ENCODE measurements at regions not wholly inside any gene's neighbourhood (a gene's known extent, or its start where the extent isn't known, plus 50 kb on each side); places are given as distances from the start of the nearest gene placed in this dataset.
"Not testable (repeated sequence)": the region's sequence is repeated elsewhere in the genome, so short reads cannot be mapped to it uniquely, and the experiment has no call there.

GRCh38 chr1:172728705-172729104, 69.8 kb downstream of the FASLG start:
- TF ChIP-seq, protein P1, sequence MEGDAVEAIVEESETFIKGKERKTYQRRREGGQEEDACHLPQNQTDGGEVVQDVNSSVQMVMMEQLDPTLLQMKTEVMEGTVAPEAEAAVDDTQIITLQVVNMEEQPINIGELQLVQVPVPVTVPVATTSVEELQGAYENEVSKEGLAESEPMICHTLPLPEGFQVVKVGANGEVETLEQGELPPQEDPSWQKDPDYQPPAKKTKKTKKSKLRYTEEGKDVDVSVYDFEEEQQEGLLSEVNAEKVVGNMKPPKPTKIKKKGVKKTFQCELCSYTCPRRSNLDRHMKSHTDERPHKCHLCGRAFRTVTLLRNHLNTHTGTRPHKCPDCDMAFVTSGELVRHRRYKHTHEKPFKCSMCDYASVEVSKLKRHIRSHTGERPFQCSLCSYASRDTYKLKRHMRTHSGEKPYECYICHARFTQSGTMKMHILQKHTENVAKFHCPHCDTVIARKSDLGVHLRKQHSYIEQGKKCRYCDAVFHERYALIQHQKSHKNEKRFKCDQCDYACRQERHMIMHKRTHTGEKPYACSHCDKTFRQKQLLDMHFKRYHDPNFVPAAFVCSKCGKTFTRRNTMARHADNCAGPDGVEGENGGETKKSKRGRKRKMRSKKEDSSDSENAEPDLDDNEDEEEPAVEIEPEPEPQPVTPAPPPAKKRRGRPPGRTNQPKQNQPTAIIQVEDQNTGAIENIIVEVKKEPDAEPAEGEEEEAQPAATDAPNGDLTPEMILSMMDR (IDR thresholded peaks at IDR 0.05), result not testable (repeated sequence)
- TF ChIP-seq POLR2A (IDR thresholded peaks at IDR 0.05), result not testable (repeated sequence)
